IMR-90 (cell line): ENCODE measurements at regions not wholly inside any gene's neighbourhood (a gene's known extent, or its start where the extent isn't known, plus 50 kb on each side); places are given as distances from the start of the nearest gene placed in this dataset.

ENCODE experiments used
- ATAC-seq: fragments of 200-7000 bp; cut with Tn5 transposase; 2 replicates; pipeline ENCODE4 v1.9.1; 2020; ENCODE audit warnings: low read depth, mild to moderate bottlenecking, moderate library complexity
- BruUV-seq: library from RNA; stranded (reverse); fragments of 400-500 nt; replicated peaks from 2 replicates; lab custom pipeline; 2021; lab: Mats Ljungman, UMichigan
- CTCF ChIA-PET: fragments of 300-600 bp; formaldehyde crosslinking; extraction: SDS; loops from one replicate; lab custom pipeline; 2021; ENCODE audit warnings: antibody characterized with exemption; lab: Yijun Ruan, JAX
- POLR2A ChIA-PET: fragments of 300-600 bp; sonication (Branson Sonifier 250); formaldehyde crosslinking; loops from one replicate; lab custom pipeline; 2022; ENCODE audit warnings: antibody characterized with exemption; ENCODE audit not compliant: unreplicated experiment; lab: Charles Lee
- DNase-seq: peaks from one replicate; pipeline ENCODE4 v3.0.0; 2013
- H2AFZ ChIP-seq: replicated peaks from 2 replicates; pipeline ENCODE3; 2013; ENCODE audit warnings: low read length, mild to moderate bottlenecking; ENCODE audit not compliant: poor library complexity
- H2AK5ac ChIP-seq: 2 replicates; pipeline ENCODE4 v1.6.1; 2013; ENCODE audit warnings: low read depth, low read length, inconsistent platforms
- H2AK9ac ChIP-seq: replicated peaks from 2 replicates; pipeline ENCODE3; 2013; ENCODE audit warnings: mild to moderate bottlenecking, low read depth, low read length, moderate library complexity; ENCODE audit not compliant: poor library complexity
- H2BK120ac ChIP-seq: 2 replicates; pipeline ENCODE4 v1.6.1; 2013; ENCODE audit warnings: low read depth, low read length, inconsistent platforms
- H2BK15ac ChIP-seq: 3 replicates; pipeline ENCODE4 v1.6.1; 2013; ENCODE audit warnings: low read depth, low read length, inconsistent platforms
- H2BK20ac ChIP-seq: 2 replicates; pipeline ENCODE4 v1.6.1; 2013; ENCODE audit warnings: low read depth, mild to moderate bottlenecking, inconsistent platforms, low read length, moderate library complexity
- H2BK5ac ChIP-seq: 2 replicates; pipeline ENCODE4 v1.6.1; 2013; ENCODE audit warnings: mild to moderate bottlenecking, low read depth, low read length, inconsistent platforms; ENCODE audit not compliant: poor library complexity, severe bottlenecking
- H3K14ac ChIP-seq: replicated peaks from 2 replicates; pipeline ENCODE4 v1.6.1; 2013; ENCODE audit warnings: low read depth, low read length, inconsistent platforms
- H3K18ac ChIP-seq: 2 replicates; pipeline ENCODE4 v1.6.1; 2013; ENCODE audit warnings: low read depth, low read length, control low read depth
- H3K23ac ChIP-seq: 2 replicates; pipeline ENCODE4 v1.6.1; 2013; ENCODE audit warnings: low read depth, low read length, inconsistent platforms
- H3K27ac ChIP-seq: 2 replicates; pipeline ENCODE4 v1.5.1; 2013; ENCODE audit warnings: mild to moderate bottlenecking, control low read depth, low read length; ENCODE audit not compliant: insufficient read depth
- H3K27me3 ChIP-seq: 2 replicates; pipeline ENCODE4 v1.6.1; 2013; ENCODE audit warnings: low read length; ENCODE audit not compliant: control insufficient read depth, insufficient read depth
- H3K36me3 ChIP-seq: 2 replicates; pipeline ENCODE4 v1.6.1; 2013; ENCODE audit warnings: low read length, mixed read lengths; ENCODE audit not compliant: control insufficient read depth, insufficient read depth
- H3K4ac ChIP-seq: 2 replicates; pipeline ENCODE4 v1.6.1; 2013; ENCODE audit warnings: low read depth, low read length, inconsistent platforms
- H3K4me1 ChIP-seq: 2 replicates; pipeline ENCODE4 v1.6.1; 2013; ENCODE audit warnings: low read length, mixed read lengths; ENCODE audit not compliant: control insufficient read depth, insufficient read depth
- H3K4me2 ChIP-seq: 2 replicates; pipeline ENCODE4 v1.6.1; 2013; ENCODE audit warnings: low read depth, mild to moderate bottlenecking, control low read depth, low read length, moderate library complexity
- H3K4me3 ChIP-seq: 2 replicates; pipeline ENCODE4 v1.5.1; 2013; ENCODE audit warnings: low read depth, mild to moderate bottlenecking, control low read depth, low read length, moderate library complexity; ENCODE audit not compliant: insufficient read depth
- H3K56ac ChIP-seq: 2 replicates; pipeline ENCODE4 v1.6.1; 2013; ENCODE audit warnings: low read length, inconsistent platforms; ENCODE audit not compliant: insufficient read depth; ENCODE audit errors: extremely low read depth
- H3K79me1 ChIP-seq, 2 experiments: 2 replicates each; pipeline ENCODE4 v1.6.1; 2013; ENCODE audit warnings: low read length in 2 of 2, inconsistent platforms in 1 of 2, low read depth in 1 of 2
- H3K9ac ChIP-seq: 2 replicates; pipeline ENCODE4 v1.6.1; 2013; ENCODE audit warnings: low read depth, low read length, control low read depth
- H3K9me1 ChIP-seq: 2 replicates; pipeline ENCODE4 v1.6.1; 2013; ENCODE audit warnings: low read length, inconsistent platforms; ENCODE audit not compliant: insufficient read depth
- H3K9me3 ChIP-seq: 2 replicates; pipeline ENCODE4 v1.6.1; 2013; ENCODE audit warnings: low read length; ENCODE audit not compliant: control insufficient read depth, insufficient read depth
- H4K20me1 ChIP-seq: 2 replicates; pipeline ENCODE4 v1.6.1; 2013; ENCODE audit warnings: low read length, inconsistent platforms; ENCODE audit not compliant: insufficient read depth
- H4K5ac ChIP-seq: 2 replicates; pipeline ENCODE4 v1.6.1; 2013; ENCODE audit warnings: mild to moderate bottlenecking, low read depth, low read length, control low read depth
- H4K8ac ChIP-seq, 2 experiments: 2 replicates each; pipeline ENCODE4 v1.6.1; 2013; ENCODE audit warnings: low read depth in 2 of 2, low read length in 2 of 2, control low read depth in 1 of 2, inconsistent platforms in 1 of 2
- H4K91ac ChIP-seq: 2 replicates; pipeline ENCODE4 v1.6.1; 2013; ENCODE audit warnings: low read depth, low read length, inconsistent platforms; ENCODE audit not compliant: insufficient read depth
- BHLHE40 ChIP-seq: fragments of 150-350 bp; IDR thresholded peaks from 2 replicates; pipeline ENCODE4 v1.6.1; 2016; ENCODE audit warnings: mild to moderate bottlenecking, low read depth, low read length
- CEBPB ChIP-seq: IDR thresholded peaks from 2 replicates; pipeline ENCODE4 v1.6.1; 2012; ENCODE audit warnings: low read depth, low read length, improper control_type of control experiment
- CHD1 ChIP-seq: IDR thresholded peaks from 2 replicates; pipeline ENCODE4 v1.6.1; 2012; ENCODE audit warnings: low read depth, low read length, improper control_type of control experiment
- CTCF ChIP-seq: conservative IDR thresholded peaks from 2 replicates; pipeline ENCODE4 v1.5.1; 2012; ENCODE audit warnings: mild to moderate bottlenecking, low read depth, low read length, improper control_type of control experiment
- ELK1 ChIP-seq: fragments of 150-350 bp; IDR thresholded peaks from 2 replicates; pipeline ENCODE4 v1.6.1; 2016; ENCODE audit warnings: low read depth, mild to moderate bottlenecking, low read length, moderate library complexity, borderline replicate concordance
- FOS ChIP-seq: fragments of 150-350 bp; IDR thresholded peaks from 2 replicates; pipeline ENCODE4 v1.6.1; 2016; ENCODE audit warnings: low read depth, low read length
- MAFK ChIP-seq: IDR thresholded peaks from 2 replicates; pipeline ENCODE4 v1.6.1; 2012; ENCODE audit warnings: low read depth, low read length, improper control_type of control experiment
- MAZ ChIP-seq: IDR thresholded peaks from 2 replicates; pipeline ENCODE4 v1.6.1; 2012; ENCODE audit warnings: low read depth, mild to moderate bottlenecking, low read length, improper control_type of control experiment, moderate library complexity, borderline replicate concordance
- MXI1 ChIP-seq: IDR thresholded peaks from 2 replicates; pipeline ENCODE4 v1.6.1; 2012; ENCODE audit warnings: low read depth, mild to moderate bottlenecking, low read length, moderate library complexity, borderline replicate concordance
- NFE2L2 ChIP-seq: fragments of 150-350 bp; IDR thresholded peaks from 2 replicates; pipeline ENCODE4 v1.6.1; 2016; ENCODE audit warnings: low read depth, mild to moderate bottlenecking, low read length
- POLR2A ChIP-seq: IDR thresholded peaks from 2 replicates; pipeline ENCODE4 v1.6.1; 2012; ENCODE audit warnings: mild to moderate bottlenecking, low read depth, low read length
- RAD21 ChIP-seq: IDR thresholded peaks from 2 replicates; pipeline ENCODE4 v1.6.1; 2012; ENCODE audit warnings: low read length, improper control_type of control experiment
- RCOR1 ChIP-seq: IDR thresholded peaks from 2 replicates; pipeline ENCODE4 v1.6.1; 2012; ENCODE audit warnings: mild to moderate bottlenecking, low read length, improper control_type of control experiment; ENCODE audit not compliant: insufficient replicate concordance
- RFX5 ChIP-seq: IDR thresholded peaks from 2 replicates; pipeline ENCODE4 v1.8.0; 2012; ENCODE audit warnings: low read depth, mild to moderate bottlenecking, low read length, moderate library complexity
- SMC3 ChIP-seq: fragments of 150-350 bp; IDR thresholded peaks from 2 replicates; pipeline ENCODE4 v1.6.1; 2016; ENCODE audit warnings: low read depth, mild to moderate bottlenecking, antibody characterized with exemption, low read length, moderate library complexity
- WGBS, 2 experiments: methylation state at CpG; one replicate each; pipeline versions ENCODE4 v1.1.5 to v1.1.7; 2013; ENCODE audit warnings: missing lambda C conversion rate in 2 of 2; ENCODE audit not compliant: insufficient read length in 1 of 2; ENCODE audit errors: extremely low coverage in 2 of 2; 5-methylcytosine and 5-hydroxymethylcytosine counted together
- dilution Hi-C: fragments of 300-500 bp; cut with HindIII; formaldehyde crosslinking; loops from one replicate; pipeline ENCODE4 v1.14.3; 2018; ENCODE audit warnings: low sequenced_read_pairs; ENCODE audit not compliant: unreplicated experiment
- in situ Hi-C: fragments of 300-500 bp; cut with MboI; formaldehyde crosslinking; loops from 3 replicates; pipeline ENCODE4 v1.14.3; 2019; ENCODE audit warnings: low sequenced_read_pairs, inconsistent platforms, mixed read lengths
- intact Hi-C: fragments of 100-400 bp; cut with micrococcal nuclease; formaldehyde crosslinking; loops from 2 replicates; pipeline ENCODE4 v1.10.0; 2022
- TF ChIP-seq, protein P1 (sequence below): fragments of 150-350 bp; IDR thresholded peaks from 2 replicates; pipeline ENCODE4 v1.6.1; 2017; ENCODE audit warnings: mild to moderate bottlenecking, antibody characterized with exemption, low read length, low read depth

GRCh38 chr9:106771608-106772007 lies 91.4 kb upstream of the ZNF462 start:
- Histone ChIP-seq H3K23ac (no peak overlapping the region), H4K5ac (no peak overlapping the region), H2AFZ (no peak overlapping the region), H2BK20ac (no peak overlapping the region), H3K56ac (no peak overlapping the region), H3K18ac (no peak overlapping the region), H3K9ac (no peak overlapping the region), H3K36me3 (no peaks in the 10 kb centered on the region), H3K14ac (no peak overlapping the region), H2BK5ac (no peak overlapping the region), H4K20me1 (no peaks in the 10 kb centered on the region), H3K4ac (no peak overlapping the region), H3K79me1 (no peaks in the 10 kb centered on the region), H2BK120ac (no peak overlapping the region), H2AK5ac (no peak overlapping the region), H2AK9ac (no peak overlapping the region), H3K4me1 (no peaks in the 10 kb centered on the region), H2BK15ac (no peak overlapping the region), H3K9me1 (no peaks in the 10 kb centered on the region), H4K8ac (no peak overlapping the region), H3K27me3 (peaks cover 2% of the 10 kb centered on the region), H3K4me2 (no peak overlapping the region), H4K91ac (no peak overlapping the region), H3K27ac (no peak overlapping the region), H3K9me3 (no peaks in the 10 kb centered on the region), H3K4me3 (no peak overlapping the region)
- TF ChIP-seq RFX5 (no peak), RCOR1 (no peak), FOS (no peak), CHD1 (no peak), MAFK (no peak), MXI1 (no peak), MAZ (no peak), CTCF (no peak), BHLHE40 (no peak), POLR2A (no peak), CEBPB (no peak), ELK1 (no peak), NFE2L2 (no peak), RAD21 (no peak), SMC3 (no peak)
- TF ChIP-seq, protein P1, sequence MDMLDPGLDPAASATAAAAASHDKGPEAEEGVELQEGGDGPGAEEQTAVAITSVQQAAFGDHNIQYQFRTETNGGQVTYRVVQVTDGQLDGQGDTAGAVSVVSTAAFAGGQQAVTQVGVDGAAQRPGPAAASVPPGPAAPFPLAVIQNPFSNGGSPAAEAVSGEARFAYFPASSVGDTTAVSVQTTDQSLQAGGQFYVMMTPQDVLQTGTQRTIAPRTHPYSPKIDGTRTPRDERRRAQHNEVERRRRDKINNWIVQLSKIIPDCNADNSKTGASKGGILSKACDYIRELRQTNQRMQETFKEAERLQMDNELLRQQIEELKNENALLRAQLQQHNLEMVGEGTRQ = no peak
- dilution Hi-C loops (no loop called here), intact Hi-C loops (no loop called here), in situ Hi-C loops (no loop called here)
- BruUV-seq = no TSS peak
- ATAC-seq (no peak), DNase-seq (no peak)
- ChIA-PET POLR2A (no interaction called here), CTCF (interaction anchor here (1.4 kb wide), 1 partner anchor 27 kb away, joined by 3 read pairs; no protein-coding TSS in a partner anchor)
- WGBS, 2 experiments = no CpG with 5 or more reads among the region's 4 CpGs
